GM15510 (cell line): ENCODE measurements at regions not wholly inside any gene's neighbourhood (a gene's known extent, or its start where the extent isn't known, plus 50 kb on each side); places are given as distances from the start of the nearest gene placed in this dataset.

ENCODE experiments used
- POLR2A ChIP-seq: IDR thresholded peaks from 3 replicates; pipeline ENCODE4 v1.6.1; 2011; ENCODE audit warnings: borderline replicate concordance; ENCODE audit not compliant: insufficient read length; ENCODE audit errors: extremely low read depth

GRCh38 chr14:22251090-22251489 lies 337.9 kb downstream of the DAD1 start:
- TF ChIP-seq POLR2A: no peak

- no peak for TF ChIP-seq POLR2A
Observed at GRCh38 chr14:22249770-22250169, 339.3 kb downstream of the DAD1 start.

GRCh38 chr14:22243971-22244581 lies 344.9 kb downstream of the DAD1 start:
- TF ChIP-seq POLR2A: no peak

GRCh38 chr14:22233377-22233776 lies 355.6 kb downstream of the DAD1 start:
- no peak for TF ChIP-seq POLR2A

GRCh38 chr14:22232933-22233332 lies 356.1 kb downstream of the DAD1 start:
- TF ChIP-seq POLR2A: no peak

- no peak for TF ChIP-seq POLR2A
Observed at GRCh38 chr14:22232486-22232885, 356.5 kb downstream of the DAD1 start.

- no peak for TF ChIP-seq POLR2A
Observed at GRCh38 chr14:22231018-22231417, 358.0 kb downstream of the DAD1 start.

GRCh38 chr14:22230517-22230916 lies 358.5 kb downstream of the DAD1 start:
- no peak for TF ChIP-seq POLR2A

GRCh38 chr14:22227084-22227483 lies 361.9 kb downstream of the DAD1 start:
- no peak for TF ChIP-seq POLR2A

GRCh38 chr14:22226381-22226780 lies 362.6 kb downstream of the DAD1 start:
- no peak for TF ChIP-seq POLR2A

- no peak for TF ChIP-seq POLR2A
Observed at GRCh38 chr14:22225516-22226140, 363.4 kb downstream of the DAD1 start.

GRCh38 chr14:22221508-22221907 lies 367.5 kb downstream of the DAD1 start:
- TF ChIP-seq POLR2A: no peak

GRCh38 chr14:22220427-22220826 lies 368.6 kb downstream of the DAD1 start:
- TF ChIP-seq POLR2A: no peak

- no peak for TF ChIP-seq POLR2A
Observed at GRCh38 chr14:22218728-22219127, 370.3 kb downstream of the DAD1 start.

- TF ChIP-seq POLR2A: no peak
Observed at GRCh38 chr14:22213120-22213519, 375.9 kb downstream of the DAD1 start.

GRCh38 chr14:22210906-22211305 lies 378.1 kb downstream of the DAD1 start:
- TF ChIP-seq POLR2A: no peak
